Activated B cell treated with CpG ODN at 0.5 μM for 24 hours (primary cell): ENCODE measurements at regions not wholly inside any gene's neighbourhood (a gene's known extent, or its start where the extent isn't known, plus 50 kb on each side); places are given as distances from the start of the nearest gene placed in this dataset.

Experiments
- ATAC-seq: fragments of 200-7000 bp; cut with Tn5 transposase; one replicate; pipeline ENCODE4 v1.10.0; 2021; ENCODE audit warnings: low read depth, mild to moderate bottlenecking, moderate library complexity
- CTCF ChIA-PET: fragments of 350-600 bp; sonication (Branson Sonifier 250); formaldehyde crosslinking; loops from one replicate; lab custom pipeline; 2021; ENCODE audit warnings: antibody characterized with exemption; lab: Charles Lee
- POLR2A ChIA-PET: fragments of 350-600 bp; sonication (Branson Sonifier 250); formaldehyde crosslinking; loops from one replicate; lab custom pipeline; 2021; ENCODE audit warnings: antibody characterized with exemption; lab: Charles Lee
- DNase-seq: peaks from one replicate; pipeline ENCODE4 v3.0.0; 2022
- H3K27ac Mint-ChIP-seq: one replicate; pipeline ENCODE4 v1.8.0; 2020; ENCODE audit warnings: mixed read lengths
- H3K27me3 Mint-ChIP-seq: one replicate; pipeline ENCODE4 v1.8.0; 2021; ENCODE audit warnings: mixed read lengths
- H3K36me3 Mint-ChIP-seq: one replicate; pipeline ENCODE4 v1.8.0; 2021; ENCODE audit warnings: low read depth, mixed read lengths
- H3K4me1 Mint-ChIP-seq: one replicate; pipeline ENCODE4 v1.8.0; 2021; ENCODE audit warnings: mixed read lengths
- H3K4me3 Mint-ChIP-seq: one replicate; pipeline ENCODE4 v1.8.0; 2020; ENCODE audit warnings: mild to moderate bottlenecking, mixed read lengths
- H3K9me3 Mint-ChIP-seq: one replicate; pipeline ENCODE4 v1.8.0; 2020; ENCODE audit warnings: mixed read lengths
- intact Hi-C: fragments of 100-400 bp; cut with micrococcal nuclease; formaldehyde crosslinking; loops from one replicate; pipeline ENCODE4 v1.15.1; 2024
- TF ChIP-seq, protein P1 (sequence below): fragments of 200-600 bp; IDR thresholded peaks from one replicate; pipeline ENCODE4 v1.8.0; 2022; ENCODE audit warnings: antibody characterized with exemption, mild to moderate bottlenecking

DNA sequence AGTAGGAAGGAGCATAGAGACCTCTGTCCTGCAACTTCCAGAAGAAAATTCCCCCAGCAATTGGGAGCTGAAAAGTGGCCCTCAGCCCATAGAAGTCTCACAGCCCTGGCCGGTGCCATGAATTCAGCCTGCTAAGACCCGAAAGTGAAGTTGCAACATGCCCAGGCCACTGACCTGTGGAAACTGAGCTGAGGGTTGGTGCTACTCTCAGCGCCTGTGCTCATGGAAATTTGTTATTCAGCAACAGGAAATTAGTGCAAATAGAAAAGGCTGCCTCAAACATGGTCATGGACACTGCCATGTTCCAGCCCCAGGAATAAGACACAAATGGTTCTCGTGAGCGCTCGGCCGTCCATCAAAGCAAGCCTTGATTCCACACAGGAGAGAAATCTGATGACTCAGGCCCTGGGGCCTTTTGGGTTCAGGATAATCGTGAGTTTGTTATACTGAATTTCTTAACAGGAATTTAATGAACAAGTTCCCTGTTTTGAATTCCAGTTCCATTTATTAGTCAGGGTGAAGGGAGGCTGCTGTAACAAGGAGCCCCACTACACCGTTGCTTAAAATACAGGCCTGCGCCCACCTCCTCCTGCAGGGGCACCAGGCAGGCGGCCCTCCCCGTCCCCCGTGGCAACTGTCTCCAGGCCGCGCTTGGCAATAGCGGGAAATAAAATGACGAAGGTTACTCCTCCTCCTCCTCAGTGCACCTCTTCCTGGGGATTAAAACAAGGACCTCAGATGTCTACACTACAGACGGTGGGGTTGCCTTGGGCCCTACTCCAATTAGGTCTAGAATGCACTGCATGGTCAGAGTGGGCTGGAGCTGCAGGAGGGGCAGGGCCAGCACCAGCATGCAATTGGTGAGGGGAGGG lies 152.9 kb downstream of the ERMARD start:
- no peak overlapping the region for H3K4me3 Mint-ChIP-seq
- H3K36me3 Mint-ChIP-seq, result no peaks in the 10 kb centered on the region
- intact Hi-C loops, result no loop called here
- ChIA-PET CTCF (no interaction called here), POLR2A (no interaction called here)
- no peaks in the 10 kb centered on the region for H3K27me3 Mint-ChIP-seq
- no peaks in the 10 kb centered on the region for H3K9me3 Mint-ChIP-seq
- no peaks in the 10 kb centered on the region for H3K4me1 Mint-ChIP-seq
- ATAC-seq (no peak), DNase-seq (no peak)
- TF ChIP-seq, protein P1, sequence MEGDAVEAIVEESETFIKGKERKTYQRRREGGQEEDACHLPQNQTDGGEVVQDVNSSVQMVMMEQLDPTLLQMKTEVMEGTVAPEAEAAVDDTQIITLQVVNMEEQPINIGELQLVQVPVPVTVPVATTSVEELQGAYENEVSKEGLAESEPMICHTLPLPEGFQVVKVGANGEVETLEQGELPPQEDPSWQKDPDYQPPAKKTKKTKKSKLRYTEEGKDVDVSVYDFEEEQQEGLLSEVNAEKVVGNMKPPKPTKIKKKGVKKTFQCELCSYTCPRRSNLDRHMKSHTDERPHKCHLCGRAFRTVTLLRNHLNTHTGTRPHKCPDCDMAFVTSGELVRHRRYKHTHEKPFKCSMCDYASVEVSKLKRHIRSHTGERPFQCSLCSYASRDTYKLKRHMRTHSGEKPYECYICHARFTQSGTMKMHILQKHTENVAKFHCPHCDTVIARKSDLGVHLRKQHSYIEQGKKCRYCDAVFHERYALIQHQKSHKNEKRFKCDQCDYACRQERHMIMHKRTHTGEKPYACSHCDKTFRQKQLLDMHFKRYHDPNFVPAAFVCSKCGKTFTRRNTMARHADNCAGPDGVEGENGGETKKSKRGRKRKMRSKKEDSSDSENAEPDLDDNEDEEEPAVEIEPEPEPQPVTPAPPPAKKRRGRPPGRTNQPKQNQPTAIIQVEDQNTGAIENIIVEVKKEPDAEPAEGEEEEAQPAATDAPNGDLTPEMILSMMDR, result no peak
- no peak overlapping the region for H3K27ac Mint-ChIP-seq

DNA sequence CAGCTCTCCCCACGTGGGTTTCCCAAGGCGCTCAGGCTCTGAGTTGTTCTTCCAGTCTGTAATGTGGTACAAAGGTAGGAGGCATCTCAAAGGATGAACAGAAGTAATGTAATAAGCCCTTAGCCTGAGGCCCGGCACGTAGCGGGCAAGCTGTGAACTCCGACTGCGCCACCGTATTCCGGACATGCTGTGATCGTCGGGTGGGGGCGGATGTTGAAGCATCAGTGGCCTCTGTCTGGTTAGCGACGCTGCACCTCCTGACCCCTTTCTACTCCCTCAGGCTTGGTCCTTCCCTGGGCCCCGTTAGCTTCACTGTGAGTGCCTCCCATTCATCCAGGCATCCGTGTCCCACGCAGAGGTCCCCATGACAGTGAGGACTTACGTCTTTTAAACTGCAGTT lies 151.7 kb downstream of the ERMARD start:
- ChIA-PET CTCF (no interaction called here), POLR2A (no interaction called here)
- DNase-seq, result no peak
- Mint-ChIP-seq H3K27ac (no peak overlapping the region), H3K27me3 (no peaks in the 10 kb centered on the region), H3K9me3 (no peaks in the 10 kb centered on the region), H3K36me3 (no peaks in the 10 kb centered on the region), H3K4me3 (no peak overlapping the region), H3K4me1 (no peaks in the 10 kb centered on the region)
- TF ChIP-seq, protein P1, result no peak
- intact Hi-C loops, result no loop called here
- no peak for ATAC-seq

DNA sequence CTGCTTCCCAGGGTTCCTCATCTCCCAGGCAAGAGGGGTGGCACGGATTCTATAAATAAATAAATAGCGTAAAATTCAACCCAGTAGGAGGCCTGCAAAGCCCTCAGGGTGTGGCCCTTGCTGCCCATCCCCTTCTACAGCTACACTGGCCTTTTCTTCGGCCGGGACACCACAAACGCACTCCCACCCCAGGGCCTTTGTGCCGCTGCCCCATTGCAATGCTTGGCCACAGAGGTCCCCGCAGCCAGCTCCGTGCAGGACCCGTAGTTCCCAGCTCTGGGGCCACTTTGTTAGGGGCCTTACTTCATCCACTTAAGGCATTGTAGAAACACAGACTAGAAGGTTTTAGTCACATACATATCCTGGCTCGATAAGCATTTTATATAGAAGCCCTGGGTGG lies 151.2 kb downstream of the ERMARD start:
- H3K9me3 Mint-ChIP-seq, result no peaks in the 10 kb centered on the region
- TF ChIP-seq, protein P1, result no peak
- no peaks in the 10 kb centered on the region for H3K4me1 Mint-ChIP-seq
- H3K4me3 Mint-ChIP-seq, result no peak overlapping the region
- ATAC-seq, result no peak
- POLR2A ChIA-PET, result no interaction called here
- no peak overlapping the region for H3K27ac Mint-ChIP-seq
- DNase-seq, result no peak
- H3K27me3 Mint-ChIP-seq, result no peaks in the 10 kb centered on the region
- no peaks in the 10 kb centered on the region for H3K36me3 Mint-ChIP-seq
- intact Hi-C loops, result no loop called here
- CTCF ChIA-PET, result no interaction called here

DNA sequence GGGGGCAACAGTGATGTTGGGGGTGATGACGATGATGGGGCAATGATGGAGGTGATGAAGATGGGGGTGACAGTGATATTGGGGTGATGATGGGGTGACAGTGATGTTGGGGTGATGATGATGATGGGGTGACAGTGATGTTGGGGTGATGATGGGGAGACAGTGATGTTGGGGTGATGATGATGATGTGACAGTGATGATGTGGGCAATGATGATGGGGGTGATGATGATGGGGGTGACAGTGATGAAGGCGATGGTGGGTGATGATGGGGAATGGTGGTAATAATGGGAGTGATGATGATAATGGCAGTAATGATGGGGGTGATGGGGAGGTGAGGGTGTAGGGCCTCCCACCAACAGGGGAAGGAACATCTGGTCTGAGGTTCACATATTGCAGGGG lies 150.6 kb downstream of the ERMARD start:
- ATAC-seq, result no peak
- no peak overlapping the region for H3K27ac Mint-ChIP-seq
- no peak overlapping the region for H3K4me3 Mint-ChIP-seq
- no peaks in the 10 kb centered on the region for H3K9me3 Mint-ChIP-seq
- ChIA-PET POLR2A (no interaction called here), CTCF (no interaction called here)
- intact Hi-C loops, result no loop called here
- TF ChIP-seq, protein P1, result no peak
- DNase-seq, result no peak
- no peaks in the 10 kb centered on the region for H3K4me1 Mint-ChIP-seq
- no peaks in the 10 kb centered on the region for H3K27me3 Mint-ChIP-seq
- H3K36me3 Mint-ChIP-seq, result no peaks in the 10 kb centered on the region

DNA sequence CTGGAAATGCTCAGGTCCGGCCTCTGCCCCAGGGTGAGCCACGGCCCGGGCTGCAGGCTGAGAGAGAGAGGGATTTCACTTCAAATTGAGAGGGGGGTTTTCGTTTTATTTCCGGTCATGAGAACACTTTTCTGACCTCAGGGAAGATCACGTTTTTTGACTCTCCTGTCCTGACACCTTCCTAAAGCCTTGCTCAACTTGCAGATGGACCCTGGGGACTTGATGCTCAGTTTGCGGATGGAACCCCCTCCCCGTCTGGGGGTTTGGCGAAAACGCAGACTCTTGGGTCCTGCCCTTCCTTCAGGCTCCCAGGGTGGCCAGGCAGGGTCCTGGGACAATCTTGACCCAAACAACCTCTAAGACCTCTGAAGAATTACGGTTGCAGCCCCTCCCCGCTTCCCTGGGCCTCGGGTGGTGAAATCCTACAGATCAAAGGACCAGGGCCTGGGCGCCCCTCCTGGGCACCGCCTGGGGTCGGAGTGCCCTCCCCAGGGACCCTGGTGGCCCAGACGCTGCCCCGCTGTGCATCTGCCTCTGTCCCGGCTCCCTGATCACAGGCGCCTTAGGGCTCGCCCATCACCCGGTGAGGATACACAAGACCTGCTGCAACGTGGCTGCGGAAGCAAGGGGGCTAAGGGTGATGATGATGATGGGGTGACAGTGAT lies 148.2 kb downstream of the ERMARD start:
- ChIA-PET CTCF (no interaction called here), POLR2A (no interaction called here)
- intact Hi-C loops, result no loop called here

More for the DNA sequence above, 148.2 kb downstream of the ERMARD start:
- TF ChIP-seq, protein P1, result no peak
- no peaks in the 10 kb centered on the region for H3K9me3 Mint-ChIP-seq
- no peak overlapping the region for H3K4me3 Mint-ChIP-seq
- peaks cover 3% of the 10 kb centered on the region for H3K4me1 Mint-ChIP-seq
- no peaks in the 10 kb centered on the region for H3K27me3 Mint-ChIP-seq
- no peak for ATAC-seq
- no peak for DNase-seq
- H3K36me3 Mint-ChIP-seq, result no peaks in the 10 kb centered on the region
- H3K27ac Mint-ChIP-seq, result no peak overlapping the region
